Erythroblast (primary cell): ENCODE measurements at regions not wholly inside any gene's neighbourhood (a gene's known extent, or its start where the extent isn't known, plus 50 kb on each side); places are given as distances from the start of the nearest gene placed in this dataset.

Experiments used
- DNase-seq, 2 experiments: peaks; one replicate each; lab custom pipeline; 2025; lab: John Stamatoyannopoulos, UW
- GATA1 ChIP-seq: IDR thresholded peaks from 2 replicates; pipeline ENCODE4 v1.6.1; 2011; ENCODE audit warnings: low read depth, mild to moderate bottlenecking, control low read depth, low read length, moderate library complexity
- POLR2A ChIP-seq: IDR thresholded peaks from 2 replicates; pipeline ENCODE4 v1.6.1; 2011; ENCODE audit warnings: mild to moderate bottlenecking, low read length

- DNase-seq, result no peak
- TF ChIP-seq POLR2A (no peak), GATA1 (no peak)
Measured at GRCh38 chr6:54018722-54019121, 92.5 kb upstream of the MLIP start.

- no peak for DNase-seq
- TF ChIP-seq POLR2A, result no peak
Measured at GRCh38 chr6:54019860-54020259, 91.4 kb upstream of the MLIP start.

DNA sequence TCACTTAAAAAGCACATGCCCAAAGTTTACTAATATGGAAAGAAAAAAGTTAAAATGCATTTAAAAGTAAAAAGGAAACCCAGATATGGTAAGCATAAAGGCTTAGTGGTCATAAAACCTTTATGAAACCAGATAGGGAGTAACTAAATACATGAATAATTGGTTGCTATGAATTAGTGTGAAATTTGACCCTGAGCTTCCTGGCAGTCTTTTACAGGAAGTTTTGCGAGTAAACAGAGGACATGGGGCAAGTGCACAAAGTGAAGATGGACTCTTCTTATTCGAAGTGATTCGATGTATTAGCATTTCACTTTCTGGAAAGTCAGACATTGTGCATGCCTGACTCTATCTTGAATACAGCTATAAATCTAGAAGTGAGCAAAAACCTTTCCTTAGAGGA, 90.9 kb upstream of the MLIP start:
- TF ChIP-seq GATA1, result no peak
- no peak for TF ChIP-seq POLR2A
- DNase-seq, result no peak

GRCh38 chr6:54026652-54027400, 84.4 kb upstream of the MLIP start:
- no peak for DNase-seq
- TF ChIP-seq POLR2A (no peak), GATA1 (no peak)

GRCh38 chr6:54028170-54028569, 83.1 kb upstream of the MLIP start:
- no peak for DNase-seq

GRCh38 chr6:54029187-54029586, 82.1 kb upstream of the MLIP start:
- DNase-seq, result no peak
- TF ChIP-seq GATA1 (no peak), POLR2A (no peak)

More at GRCh38 chr6:54028170-54028569, 83.1 kb upstream of the MLIP start:
- TF ChIP-seq POLR2A (no peak), GATA1 (no peak)

GRCh38 chr6:54031169-54031568, 80.1 kb upstream of the MLIP start:
- no peak for DNase-seq
- TF ChIP-seq GATA1 (no peak), POLR2A (no peak)

DNA sequence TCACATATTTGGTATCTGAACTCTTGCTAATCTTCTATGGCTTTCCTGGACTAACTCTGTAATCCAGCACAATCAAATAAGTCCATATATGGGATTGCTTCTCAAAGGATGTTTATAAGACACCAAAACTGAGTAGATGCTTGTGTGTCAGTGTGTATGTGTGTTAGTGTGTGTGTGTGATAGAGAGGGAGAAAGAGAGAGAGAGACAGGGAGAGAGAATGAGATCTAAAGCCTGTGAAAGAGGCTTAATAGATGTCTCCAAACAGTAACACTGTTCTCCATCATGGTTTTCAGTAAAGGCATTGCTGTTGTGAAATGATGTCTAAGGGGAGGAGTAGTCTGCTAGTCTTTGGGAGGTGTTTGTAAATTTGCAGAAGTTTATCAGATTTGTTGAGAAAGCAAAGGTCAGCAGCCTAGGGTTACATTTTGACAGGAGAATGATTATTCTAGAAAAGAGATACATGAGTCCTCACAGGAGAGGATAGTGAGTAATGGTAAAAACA, 73.9 kb upstream of the MLIP start:
- no peak for DNase-seq

DNA sequence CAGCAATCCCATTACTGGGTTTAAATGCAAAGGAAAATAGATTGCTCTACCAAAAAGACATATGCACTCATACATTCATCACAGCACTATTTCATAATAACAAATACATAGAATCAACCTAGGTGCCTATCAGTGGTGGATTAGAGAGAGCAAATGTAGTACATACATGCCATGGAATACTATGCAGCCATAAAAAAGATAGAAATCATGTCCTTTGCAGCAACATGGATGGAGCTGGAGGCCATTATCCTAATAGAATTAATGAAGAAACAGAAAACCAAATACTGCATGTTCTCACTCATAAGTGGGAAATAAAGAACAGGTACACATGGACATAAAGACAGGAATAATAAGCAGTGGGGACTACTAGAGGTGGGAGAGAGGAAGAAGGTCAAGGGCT, 70.7 kb upstream of the MLIP start:
- DNase-seq, result no peak
- TF ChIP-seq POLR2A, result no peak
- no peak for TF ChIP-seq GATA1

More for the DNA sequence above, 73.9 kb upstream of the MLIP start:
- no peak for TF ChIP-seq POLR2A
- no peak for TF ChIP-seq GATA1

DNA sequence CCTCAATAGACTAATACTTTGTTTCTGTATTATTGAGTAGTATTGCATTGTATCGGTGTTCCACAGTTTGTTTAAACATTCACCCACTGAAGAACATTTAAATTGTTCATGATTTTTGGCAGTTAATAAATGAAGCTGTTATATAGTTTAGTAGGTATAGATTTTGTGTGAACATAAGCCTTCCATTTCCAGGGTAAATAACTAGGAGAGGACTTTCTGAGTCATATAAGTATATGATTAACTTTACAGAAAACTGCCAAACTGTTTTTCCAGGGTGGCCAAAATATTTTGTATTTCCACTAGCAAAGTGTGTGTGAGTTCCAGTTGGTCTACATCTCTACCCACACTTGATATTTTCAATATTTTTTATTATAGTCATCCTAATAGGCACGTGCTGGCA, 70.0 kb upstream of the MLIP start:
- TF ChIP-seq POLR2A, result no peak
- no peak for TF ChIP-seq GATA1

GRCh38 chr6:54043360-54043759, 67.9 kb upstream of the MLIP start:
- TF ChIP-seq GATA1, result no peak
- no peak for TF ChIP-seq POLR2A
- DNase-seq, result no peak

More for the DNA sequence above, 70.0 kb upstream of the MLIP start:
- DNase-seq, result no peak

GRCh38 chr6:54044059-54044458, 67.2 kb upstream of the MLIP start:
- TF ChIP-seq POLR2A, result no peak
- no peak for TF ChIP-seq GATA1
- DNase-seq, result no peak

GRCh38 chr6:54048782-54049181, 62.5 kb upstream of the MLIP start:
- DNase-seq, result no peak
- TF ChIP-seq POLR2A (no peak), GATA1 (no peak)

DNA sequence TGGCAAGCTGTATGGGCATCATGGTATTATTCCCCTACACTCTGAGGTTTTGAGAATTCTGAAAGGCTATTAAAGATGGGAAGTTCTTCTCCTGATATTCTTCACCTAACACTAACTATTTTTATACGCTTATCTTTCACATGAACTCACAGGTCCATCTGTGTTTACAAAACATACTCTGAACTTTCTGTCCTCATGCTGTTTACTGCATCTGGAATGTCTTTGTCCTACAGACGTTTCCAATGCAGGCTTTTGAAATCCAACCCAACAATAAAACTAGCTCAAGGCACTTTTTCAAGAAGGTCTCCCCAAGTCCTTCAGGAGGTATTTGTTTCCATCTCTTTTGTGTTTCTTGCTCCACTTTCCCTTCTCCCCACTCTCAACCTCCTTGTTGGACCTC, 60.5 kb upstream of the MLIP start:
- no peak for DNase-seq
- no peak for TF ChIP-seq POLR2A
- TF ChIP-seq GATA1, result no peak

GRCh38 chr6:54053881-54054391, 57.3 kb upstream of the MLIP start:
- no peak for TF ChIP-seq GATA1
- TF ChIP-seq POLR2A, result no peak
- no peak for DNase-seq

DNA sequence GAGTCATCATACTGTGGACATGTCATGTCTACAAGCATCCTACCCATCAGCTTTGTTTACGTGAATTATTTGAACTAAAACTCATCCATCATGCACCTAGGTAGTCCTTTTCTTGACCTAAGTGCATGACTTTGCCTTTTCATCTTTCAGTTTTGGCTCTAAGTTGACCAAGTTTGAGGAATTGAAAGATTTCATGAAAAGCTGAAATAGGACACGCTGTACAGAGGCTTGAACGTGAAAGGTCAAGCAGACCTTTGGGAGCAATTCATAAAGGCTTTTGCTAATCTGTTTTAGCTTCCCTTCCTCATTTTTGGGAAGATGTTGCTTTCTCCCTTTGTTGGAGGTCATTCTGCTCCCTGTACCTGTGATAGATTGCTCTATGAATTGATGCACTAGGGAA, 55.1 kb upstream of the MLIP start:
- no peak for TF ChIP-seq GATA1
- no peak for DNase-seq
